DMS 273 treated with DMSO at 0.1 percent for 48 hours (cell line): ENCODE measurements at regions not wholly inside any gene's neighbourhood (a gene's known extent, or its start where the extent isn't known, plus 50 kb on each side); places are given as distances from the start of the nearest gene placed in this dataset.

Experiments
- DNase-seq: peaks from one replicate; lab custom pipeline; 2025; lab: John Stamatoyannopoulos, UW

- DNase-seq: no peak
These were observed 447.0 kb downstream of the CNTNAP4 start for GRCh38 chr16:76724181-76724580.

- DNase-seq: no peak
These were observed 452.3 kb downstream of the CNTNAP4 start for GRCh38 chr16:76729525-76729924.

GRCh38 chr16:76732894-76733293 is 455.7 kb downstream of the CNTNAP4 start:
- no peak for DNase-seq

GRCh38 chr16:76741623-76742022 is 449.4 kb upstream of the MON1B start:
- DNase-seq: no peak

- DNase-seq: no peak
These were observed 442.3 kb upstream of the MON1B start for GRCh38 chr16:76748461-76749348.

- DNase-seq: no peak
These were observed 441.1 kb upstream of the MON1B start for GRCh38 chr16:76749780-76750375.

- DNase-seq: no peak
These were observed 435.5 kb upstream of the MON1B start for GRCh38 chr16:76755496-76755895.

- no peak for DNase-seq
These were observed 434.6 kb upstream of the MON1B start for GRCh38 chr16:76756423-76756822.

GRCh38 chr16:76756951-76757350 is 434.0 kb upstream of the MON1B start:
- DNase-seq: no peak

- DNase-seq: no peak
These were observed 424.5 kb upstream of the MON1B start for GRCh38 chr16:76766538-76766937.

GRCh38 chr16:76768316-76768715 is 422.7 kb upstream of the MON1B start:
- no peak for DNase-seq

GRCh38 chr16:76768948-76769347 is 422.0 kb upstream of the MON1B start:
- DNase-seq: no peak

- no peak for DNase-seq
These were observed 419.8 kb upstream of the MON1B start for GRCh38 chr16:76771216-76771615.

GRCh38 chr16:76777721-76778465 is 413.1 kb upstream of the MON1B start:
- no peak for DNase-seq

- DNase-seq: no peak
These were observed 410.4 kb upstream of the MON1B start for GRCh38 chr16:76780556-76780955.

- DNase-seq: no peak
These were observed 406.5 kb upstream of the MON1B start for GRCh38 chr16:76784530-76784929.

- no peak for DNase-seq
These were observed 403.6 kb upstream of the MON1B start for GRCh38 chr16:76787394-76787793.

GRCh38 chr16:76791151-76791550 is 399.8 kb upstream of the MON1B start:
- no peak for DNase-seq

- no peak for DNase-seq
These were observed 394.6 kb upstream of the MON1B start for GRCh38 chr16:76796416-76796815.

- DNase-seq: no peak
These were observed 394.0 kb upstream of the MON1B start for GRCh38 chr16:76796978-76797377.

- DNase-seq: no peak
These were observed 393.5 kb upstream of the MON1B start for GRCh38 chr16:76797457-76797856.

GRCh38 chr16:76800196-76800595 is 390.8 kb upstream of the MON1B start:
- no peak for DNase-seq

GRCh38 chr16:76801357-76801756 is 389.6 kb upstream of the MON1B start:
- DNase-seq: no peak
